ENCODE measurements at regions not wholly inside any gene's neighbourhood (a gene's known extent, or its start where the extent isn't known, plus 50 kb on each side); places are given as distances from the start of the nearest gene placed in this dataset.
A peak's percentile ranks its signal among the peaks of the same experiment; 100 is the strongest.

GRCh38 chr2:122114421-122114820 lies 359.0 kb downstream of the TSN start:
- no peak for DNase-seq

- no peak for DNase-seq
Observed at GRCh38 chr2:122117371-122117770, 361.9 kb downstream of the TSN start.

GRCh38 chr2:122129399-122129798 lies 373.9 kb downstream of the TSN start:
- DNase-seq = no peak

GRCh38 chr2:122132147-122132691 lies 376.8 kb downstream of the TSN start:
- DNase-seq = no peak

GRCh38 chr2:122135021-122135937 lies 379.8 kb downstream of the TSN start:
- DNase-seq = no peak

GRCh38 chr2:122136056-122136455 lies 380.6 kb downstream of the TSN start:
- DNase-seq = no peak

- DNase-seq = no peak
Observed at GRCh38 chr2:122138561-122138960, 383.1 kb downstream of the TSN start.

- DNase-seq = no peak
Observed at GRCh38 chr2:122139739-122140420, 384.4 kb downstream of the TSN start.

- DNase-seq = no peak
Observed at GRCh38 chr2:122144884-122145283, 389.4 kb downstream of the TSN start.

GRCh38 chr2:122145856-122146255 lies 390.4 kb downstream of the TSN start:
- DNase-seq = no peak

- DNase-seq = no peak
Observed at GRCh38 chr2:122148128-122148767, 392.8 kb downstream of the TSN start.

- no peak for DNase-seq
Observed at GRCh38 chr2:122150524-122151280, 395.3 kb downstream of the TSN start.

GRCh38 chr2:122152571-122152970 lies 397.1 kb downstream of the TSN start:
- no peak for DNase-seq

- DNase-seq = no peak
Observed at GRCh38 chr2:122156176-122156890, 400.9 kb downstream of the TSN start.

- DNase-seq = no peak
Observed at GRCh38 chr2:122157158-122157557, 401.7 kb downstream of the TSN start.

- DNase-seq = no peak
Observed at GRCh38 chr2:122163617-122164016, 408.2 kb downstream of the TSN start.

- DNase-seq = no peak
Observed at GRCh38 chr2:122164964-122165363, 409.5 kb downstream of the TSN start.

- DNase-seq = no peak
Observed at GRCh38 chr2:122166820-122167219, 411.4 kb downstream of the TSN start.

GRCh38 chr2:122167515-122167914 lies 412.1 kb downstream of the TSN start:
- peak; percentile 75 for DNase-seq

GRCh38 chr2:122168799-122169198 lies 413.3 kb downstream of the TSN start:
- DNase-seq = no peak

- no peak for DNase-seq
Observed at GRCh38 chr2:122172812-122173211, 417.4 kb downstream of the TSN start.

All from renal pelvis (tissue), 1 donor.